LHCN-M2 (cell line): ENCODE measurements at regions not wholly inside any gene's neighbourhood (a gene's known extent, or its start where the extent isn't known, plus 50 kb on each side); places are given as distances from the start of the nearest gene placed in this dataset.
"Not testable (repeated sequence)": the region's sequence is repeated elsewhere in the genome, so short reads cannot be mapped to it uniquely, and the experiment has no call there.

Experiments used
- DNase-seq: peaks from one replicate; pipeline ENCODE4 v3.0.0-alpha.2; 2012; ENCODE audit warnings: low read depth

DNA sequence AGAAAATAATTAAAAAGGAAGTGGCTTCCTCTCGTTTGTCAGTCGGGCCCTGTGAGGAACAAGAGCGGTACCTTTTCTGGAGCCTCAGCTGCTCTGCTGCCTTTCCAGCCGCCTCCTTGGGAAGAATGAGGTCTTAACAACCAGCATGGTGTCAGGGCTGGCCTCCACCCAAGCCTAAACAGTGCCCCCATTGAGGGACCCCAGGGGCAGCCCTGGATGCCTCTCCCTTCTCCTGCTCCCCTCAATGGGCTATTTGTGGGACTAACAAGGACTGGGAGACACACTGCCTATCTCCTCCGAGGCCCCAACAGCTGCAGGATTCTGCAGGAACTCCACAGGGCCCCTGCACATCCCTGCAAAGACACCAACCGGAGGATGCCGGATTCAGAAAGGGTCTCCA lies 155.4 kb upstream of the MAP3K1 start:
- DNase-seq, result no peak

GRCh38 chr5:56658972-56659371 lies 156.4 kb upstream of the MAP3K1 start:
- no peak for DNase-seq

- DNase-seq, result no peak
These were observed 158.3 kb upstream of the MAP3K1 start for GRCh38 chr5:56656846-56657726.

- DNase-seq, result no peak
These were observed 163.5 kb upstream of the MAP3K1 start for GRCh38 chr5:56651893-56652292.

- DNase-seq, result no peak
These were observed 165.0 kb upstream of the MAP3K1 start for GRCh38 chr5:56650386-56650785.

- peak; percentile 6 for DNase-seq
These were observed 165.8 kb upstream of the MAP3K1 start for GRCh38 chr5:56649569-56649968.

GRCh38 chr5:56648460-56649034 lies 166.8 kb upstream of the MAP3K1 start:
- DNase-seq, result no peak

GRCh38 chr5:56647099-56647850 lies 168.1 kb upstream of the MAP3K1 start:
- DNase-seq, result no peak

- no peak for DNase-seq
These were observed 173.6 kb upstream of the MAP3K1 start for GRCh38 chr5:56641635-56642260.

DNA sequence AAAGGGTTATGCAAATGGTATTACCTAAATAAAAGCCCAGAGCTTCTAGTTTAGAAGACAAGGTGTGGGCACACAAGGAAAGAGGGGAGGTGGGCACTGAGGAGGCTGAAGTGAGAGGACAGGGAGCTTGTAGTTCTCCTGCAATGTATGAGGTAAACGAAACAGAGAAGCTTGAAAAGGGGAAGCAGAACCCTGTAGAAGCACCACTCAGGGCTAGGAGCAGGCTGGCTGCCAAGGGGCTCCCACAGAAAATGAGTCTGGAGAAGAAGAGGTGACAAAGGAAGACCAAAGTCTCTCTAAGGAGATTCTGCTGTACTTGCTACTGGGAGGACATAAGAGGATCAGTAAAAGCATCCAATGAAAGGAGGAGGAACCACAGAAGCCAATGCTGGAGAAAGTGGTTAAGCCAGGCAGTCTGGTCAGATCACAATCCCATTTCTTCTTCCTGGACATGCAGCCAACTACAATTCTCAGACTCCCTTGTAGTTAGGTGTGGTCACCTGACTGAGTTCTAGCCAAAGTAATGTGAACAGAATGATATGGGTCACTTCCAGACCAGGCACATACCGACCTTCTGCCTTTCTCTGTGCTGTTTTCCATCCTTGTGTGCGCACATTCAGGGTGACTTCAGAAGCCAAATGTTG lies 174.5 kb upstream of the MAP3K1 start:
- DNase-seq, result no peak

DNA sequence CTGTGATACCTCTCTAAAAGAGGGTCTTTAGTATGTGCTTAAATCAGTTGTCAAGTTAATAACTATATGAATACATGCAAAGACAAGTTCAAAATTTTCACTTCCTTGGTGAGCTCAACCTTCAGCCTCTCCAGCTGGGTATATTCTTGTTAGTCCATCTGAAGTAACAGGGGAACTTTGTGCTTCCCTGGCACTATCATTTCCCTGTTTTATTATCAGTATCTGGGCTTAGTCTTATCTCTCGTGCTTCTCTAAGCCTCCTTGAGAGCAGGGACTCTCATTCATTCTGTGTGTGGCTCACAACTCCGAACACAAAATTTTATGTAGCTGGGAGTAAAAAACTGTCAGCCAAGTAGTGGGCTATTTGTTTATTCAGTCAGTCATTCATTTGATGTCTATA lies 175.9 kb upstream of the MAP3K1 start:
- DNase-seq, result no peak

DNA sequence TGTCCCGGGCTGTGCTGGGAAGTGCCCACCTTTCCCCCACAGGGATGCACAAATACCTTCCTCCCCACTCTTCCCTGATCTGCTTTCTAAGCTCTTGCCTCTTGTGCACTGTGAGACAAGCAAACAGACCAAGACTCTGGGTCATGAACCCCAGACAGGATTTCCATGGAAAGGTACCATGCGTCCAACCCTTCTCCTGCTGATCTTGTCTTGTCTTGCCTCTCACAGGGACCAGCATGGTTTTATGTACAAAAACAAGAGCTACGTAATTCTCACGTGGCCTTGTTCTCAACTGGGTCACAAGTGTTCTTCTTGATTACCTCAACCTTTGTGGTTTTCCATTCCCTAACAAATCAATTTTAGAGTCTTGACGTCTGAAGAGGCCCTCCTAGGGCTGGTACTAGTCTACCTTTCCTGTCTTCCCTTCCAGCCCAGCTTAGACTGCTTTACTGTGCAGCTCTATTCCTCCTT lies 176.5 kb upstream of the MAP3K1 start:
- no peak for DNase-seq

DNA sequence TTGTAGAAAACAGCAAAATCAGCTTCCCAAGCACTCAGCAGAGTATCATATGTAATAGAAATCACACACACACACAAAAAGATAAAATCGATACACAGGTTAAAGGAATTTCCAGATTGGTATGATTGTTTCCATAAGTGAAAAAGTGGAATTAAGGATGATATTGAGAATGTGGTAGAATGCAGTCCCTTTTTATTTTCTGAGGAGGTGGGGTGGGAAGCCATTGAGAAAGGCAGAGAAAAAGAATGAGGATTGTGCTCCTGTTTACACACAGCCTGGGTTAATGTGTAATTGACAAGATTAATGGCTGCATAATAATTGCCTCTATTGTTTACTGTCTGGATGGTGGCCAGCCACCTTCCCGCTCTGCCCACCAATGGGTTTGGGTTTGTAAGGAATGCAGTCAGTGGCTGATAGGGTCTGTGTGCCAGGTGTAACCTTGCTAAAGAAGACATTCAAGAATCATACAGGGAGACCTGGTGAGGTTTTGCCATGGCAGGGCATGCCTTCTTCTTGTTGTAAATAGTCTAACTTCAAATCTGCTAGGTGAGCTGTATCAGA lies 177.2 kb upstream of the MAP3K1 start:
- DNase-seq, result no peak

GRCh38 chr5:56637321-56637920 lies 177.9 kb upstream of the MAP3K1 start:
- DNase-seq, result no peak

- DNase-seq, result no peak
These were observed 181.4 kb upstream of the MAP3K1 start for GRCh38 chr5:56633950-56634349.

DNA sequence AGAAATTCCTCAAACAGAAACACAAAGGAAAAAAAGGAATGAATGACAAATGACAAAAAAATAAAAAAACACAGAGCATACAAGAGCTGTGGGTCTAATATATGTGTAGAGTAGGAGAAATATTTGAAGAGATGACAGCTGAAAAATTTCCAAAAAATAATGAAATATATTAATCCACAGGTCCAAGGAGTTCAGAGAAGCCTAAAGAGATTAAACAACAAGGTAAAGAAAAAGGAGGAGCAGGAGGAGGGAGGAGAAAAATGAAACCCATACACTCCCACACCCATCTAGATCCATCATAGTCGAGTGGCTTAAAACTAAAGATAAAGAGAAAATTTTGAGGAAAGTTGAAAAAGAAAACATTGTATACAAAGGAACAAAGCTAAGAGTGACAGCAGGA lies 182.4 kb upstream of the MAP3K1 start:
- DNase-seq, result no peak

DNA sequence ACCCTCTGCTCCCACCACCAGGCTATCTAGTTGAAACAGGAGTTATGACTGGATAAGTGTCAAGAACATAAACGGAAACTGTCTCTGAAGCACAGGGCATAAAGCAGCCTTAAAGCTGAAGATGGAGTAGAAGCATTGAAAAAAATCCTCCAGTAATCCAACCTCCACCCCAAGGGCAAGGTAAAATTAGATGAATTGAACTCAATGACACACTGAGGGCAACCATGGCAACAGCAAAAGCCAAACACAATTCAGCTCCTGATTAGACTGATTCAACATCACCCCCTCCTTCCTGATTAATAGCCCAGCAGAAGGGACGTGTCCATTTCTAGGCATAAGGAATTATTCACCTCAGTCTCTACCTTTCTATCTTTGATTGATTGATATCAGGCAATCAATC lies 183.2 kb upstream of the MAP3K1 start:
- no peak for DNase-seq

- DNase-seq, result no peak
These were observed 183.6 kb upstream of the MAP3K1 start for GRCh38 chr5:56631719-56632118.

DNA sequence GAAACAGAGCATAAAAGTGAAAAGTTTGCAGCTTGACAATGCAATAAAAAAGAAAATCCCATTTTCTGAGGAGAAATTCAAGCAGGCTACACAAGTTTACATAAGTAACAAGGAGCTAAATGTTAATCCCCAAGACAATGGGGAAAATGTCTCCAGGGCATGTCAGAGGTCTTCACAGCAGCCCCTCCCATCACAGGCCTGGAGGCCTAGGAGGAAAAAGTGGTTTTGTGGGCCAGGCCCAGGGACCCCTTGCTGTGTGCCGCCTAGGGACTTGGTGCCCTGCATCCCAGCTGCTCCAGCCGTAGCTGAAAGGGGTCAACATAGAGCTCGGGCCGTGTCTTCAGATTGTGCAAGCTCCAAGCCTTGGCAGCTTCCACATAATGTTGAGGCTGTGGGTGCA lies 186.7 kb upstream of the MAP3K1 start:
- not testable (repeated sequence) for DNase-seq

GRCh38 chr5:56625541-56625940 lies 189.8 kb upstream of the MAP3K1 start:
- peak; percentile 9 for DNase-seq

GRCh38 chr5:56624751-56625150 lies 190.6 kb upstream of the MAP3K1 start:
- no peak for DNase-seq
